Psoas muscle (tissue), 7 donors: ENCODE measurements at regions not wholly inside any gene's neighbourhood (a gene's known extent, or its start where the extent isn't known, plus 50 kb on each side); places are given as distances from the start of the nearest gene placed in this dataset.

ENCODE experiments used
- ATAC-seq, 4 donors: fragments of 200-7000 bp; cut with Tn5 transposase; one replicate each; pipeline ENCODE4 v1.9.1; 2020; ENCODE audit warnings: moderate library complexity in 3 of 4, mild to moderate bottlenecking in 2 of 4
- DNase-seq, 2 donors: peaks; one replicate each; pipeline ENCODE4 v3.0.0-alpha.2; 2020
- H3K27ac ChIP-seq: fragments of 200-600 bp; one replicate; pipeline ENCODE4 v1.8.0; 2022
- H3K27me3 ChIP-seq, 3 donors: fragments of 200-600 bp in 1 of 3; one replicate each; pipeline versions ENCODE4 v1.6.1 to v1.8.0; 2013 to 2022; ENCODE audit warnings: low read length in 2 of 3, mild to moderate bottlenecking in 2 of 3, moderate library complexity in 1 of 3; ENCODE audit not compliant: insufficient read depth in 3 of 3
- H3K36me3 ChIP-seq, 2 donors: fragments of 200-600 bp in 1 of 2; one replicate each; pipeline versions ENCODE4 v1.6.1 to v1.8.0; 2013 to 2022; ENCODE audit warnings: low read depth in 1 of 2, mild to moderate bottlenecking in 1 of 2, moderate library complexity in 1 of 2; ENCODE audit not compliant: insufficient read depth in 1 of 2
- H3K4me1 ChIP-seq: fragments of 200-600 bp; one replicate; pipeline ENCODE4 v1.8.0; 2022
- H3K4me3 ChIP-seq: fragments of 200-600 bp; one replicate; pipeline ENCODE4 v1.8.0; 2022; ENCODE audit warnings: mild to moderate bottlenecking
- H3K9me3 ChIP-seq: fragments of 200-600 bp; one replicate; pipeline ENCODE4 v1.8.0; 2022
- WGBS, 3 donors: extraction: QIAGEN DNeasy Blood & Tissue Kit; methylation state at CpG; one replicate each; pipeline versions ENCODE4 v1.1.6 to v1.1.7; 2013; 5-methylcytosine and 5-hydroxymethylcytosine counted together
- intact Hi-C, 2 donors: fragments of 100-400 bp; cut with DNase I; formaldehyde crosslinking; loops; one replicate each; pipeline versions ENCODE4 v1.11.0 to v1.14.2; 2022
- TF ChIP-seq, protein P1 (sequence below): fragments of 200-600 bp; IDR thresholded peaks from one replicate; pipeline ENCODE4 v1.8.0; 2022; ENCODE audit warnings: antibody characterized with exemption
- donor health status: healthy with polysubstance abuse.
- donor health status: DM: no; HTN: no; CAD: no; lungs with moderate emphysema.
- donor health status: Bipolar disorder and iron deficiency.
- donor health status: healthy.
- donor health status: DM: yes; HTN: yes; CAD: no.
- donor health status: DM: no; HTN: no; CAD: no.
- donor health status: DM: yes; HTN: yes; CAD: no.

DNA sequence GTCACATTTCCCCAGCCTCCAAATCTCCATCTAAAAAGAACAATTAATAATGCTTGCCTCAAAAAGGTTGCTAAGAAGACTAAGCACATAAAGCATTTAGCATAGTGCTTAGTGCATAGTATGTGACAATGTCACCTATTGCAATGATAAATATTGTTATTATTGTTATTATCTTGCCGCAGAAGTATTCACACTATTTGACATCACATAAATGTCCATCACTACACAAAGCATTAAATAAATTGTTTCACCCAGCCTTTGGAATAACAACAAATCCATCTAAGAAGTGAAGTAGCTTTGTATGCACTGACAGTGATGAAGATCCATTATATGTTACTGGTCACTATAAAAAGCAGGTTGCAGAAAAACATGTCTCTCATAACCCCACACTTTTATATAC, 2263.9 kb upstream of the WWC1 start:
- Histone ChIP-seq H3K27ac (no peak overlapping the region), H3K4me1 (no peaks in the 10 kb centered on the region), H3K36me3 (no peaks in the 10 kb centered on the region), H3K27me3 (no peaks in the 10 kb centered on the region), H3K9me3 (no peaks in the 10 kb centered on the region), H3K4me3 (no peak overlapping the region)
- intact Hi-C loops: no loop called here
- TF ChIP-seq, protein P1, sequence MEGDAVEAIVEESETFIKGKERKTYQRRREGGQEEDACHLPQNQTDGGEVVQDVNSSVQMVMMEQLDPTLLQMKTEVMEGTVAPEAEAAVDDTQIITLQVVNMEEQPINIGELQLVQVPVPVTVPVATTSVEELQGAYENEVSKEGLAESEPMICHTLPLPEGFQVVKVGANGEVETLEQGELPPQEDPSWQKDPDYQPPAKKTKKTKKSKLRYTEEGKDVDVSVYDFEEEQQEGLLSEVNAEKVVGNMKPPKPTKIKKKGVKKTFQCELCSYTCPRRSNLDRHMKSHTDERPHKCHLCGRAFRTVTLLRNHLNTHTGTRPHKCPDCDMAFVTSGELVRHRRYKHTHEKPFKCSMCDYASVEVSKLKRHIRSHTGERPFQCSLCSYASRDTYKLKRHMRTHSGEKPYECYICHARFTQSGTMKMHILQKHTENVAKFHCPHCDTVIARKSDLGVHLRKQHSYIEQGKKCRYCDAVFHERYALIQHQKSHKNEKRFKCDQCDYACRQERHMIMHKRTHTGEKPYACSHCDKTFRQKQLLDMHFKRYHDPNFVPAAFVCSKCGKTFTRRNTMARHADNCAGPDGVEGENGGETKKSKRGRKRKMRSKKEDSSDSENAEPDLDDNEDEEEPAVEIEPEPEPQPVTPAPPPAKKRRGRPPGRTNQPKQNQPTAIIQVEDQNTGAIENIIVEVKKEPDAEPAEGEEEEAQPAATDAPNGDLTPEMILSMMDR: no peak
- ATAC-seq: no peak
- DNase-seq: no peak
- WGBS, 3 donors: 89 to 97% (median 95%) methylated on average over 1 of the region's 1 CpG

DNA sequence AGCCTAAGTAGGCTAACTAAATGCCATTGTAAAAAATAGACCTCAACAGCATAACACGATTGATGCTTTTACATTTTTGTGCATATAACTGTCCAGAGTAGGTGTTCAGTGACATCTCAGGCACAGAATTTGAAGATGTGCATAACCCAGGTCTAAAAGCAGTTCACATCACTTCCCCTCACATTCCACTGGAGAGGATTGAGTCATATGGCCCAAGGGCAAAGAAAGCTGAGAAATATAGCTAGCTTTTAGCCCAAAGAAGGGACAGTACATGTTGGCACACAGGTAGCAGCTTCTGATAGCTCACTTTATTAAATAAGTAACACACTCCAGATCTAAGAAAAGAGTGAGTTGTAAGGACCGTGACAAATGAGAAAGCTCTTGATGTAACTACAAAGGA, 2259.5 kb upstream of the WWC1 start:
- WGBS, 3 donors: 82 to 90% (median 86%) methylated on average over 2 of the region's 2 CpGs

DNA sequence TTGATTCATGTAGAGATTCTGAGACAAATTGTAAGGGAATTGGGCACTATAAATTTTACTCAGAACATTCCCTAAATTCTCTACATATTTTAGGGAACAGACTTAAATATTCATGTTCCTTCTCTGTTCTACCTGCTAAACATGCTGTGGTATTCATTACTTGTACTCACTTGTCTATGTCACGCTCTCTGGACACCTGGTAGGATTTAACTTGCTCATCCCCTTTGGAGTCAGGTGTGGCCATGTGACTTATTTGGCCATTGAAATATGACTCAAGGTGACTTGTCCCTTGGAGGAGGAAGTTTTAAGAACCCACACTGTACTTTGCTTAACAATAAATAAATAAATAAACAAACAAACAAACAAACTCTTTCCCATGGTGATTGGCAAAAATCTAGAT, 2258.8 kb upstream of the WWC1 start:
- DNase-seq: no peak
- TF ChIP-seq, protein P1: no peak
- 79 to 87% (median 84%) methylated on average over 1 of the region's 1 CpG for WGBS, 3 donors
- Histone ChIP-seq H3K4me3 (no peak overlapping the region), H3K27ac (no peak overlapping the region), H3K36me3 (no peaks in the 10 kb centered on the region), H3K4me1 (no peaks in the 10 kb centered on the region), H3K27me3 (no peaks in the 10 kb centered on the region), H3K9me3 (no peaks in the 10 kb centered on the region)
- no peak for ATAC-seq
- intact Hi-C loops: no loop called here

More for the DNA sequence above, 2259.5 kb upstream of the WWC1 start:
- ATAC-seq: no peak
- Histone ChIP-seq H3K36me3 (no peaks in the 10 kb centered on the region), H3K27me3 (no peaks in the 10 kb centered on the region), H3K27ac (no peak overlapping the region), H3K4me3 (no peak overlapping the region), H3K4me1 (no peaks in the 10 kb centered on the region), H3K9me3 (no peaks in the 10 kb centered on the region)
- DNase-seq: no peak
- TF ChIP-seq, protein P1: no peak
- intact Hi-C loops: no loop called here

DNA sequence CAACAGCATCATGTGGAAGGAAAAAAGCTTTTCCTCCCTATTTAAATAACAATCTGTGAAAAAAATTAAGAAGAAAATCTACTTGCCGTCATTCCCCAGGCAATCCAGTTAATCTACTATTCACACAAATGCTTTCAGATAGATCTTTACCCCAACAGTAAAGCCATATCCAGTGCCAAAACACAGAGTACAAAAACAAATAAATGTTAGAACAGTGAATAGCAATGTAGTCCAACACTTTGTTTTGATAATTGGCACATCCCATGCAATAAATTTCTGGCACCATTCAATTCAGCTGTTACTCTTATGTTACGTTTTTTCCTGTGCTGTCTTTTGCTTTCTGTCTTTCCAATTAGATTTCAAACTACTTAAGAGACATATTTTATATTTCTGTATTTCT, 2245.5 kb upstream of the WWC1 start:
- TF ChIP-seq, protein P1: no peak
- H3K36me3 ChIP-seq: no peaks in the 10 kb centered on the region
- no peaks in the 10 kb centered on the region for H3K9me3 ChIP-seq
- DNase-seq (no peak), ATAC-seq (no peak)
- H3K27me3 ChIP-seq: no peaks in the 10 kb centered on the region
- intact Hi-C loops: no loop called here
- no peaks in the 10 kb centered on the region for H3K4me1 ChIP-seq
- no peak overlapping the region for H3K27ac ChIP-seq
- H3K4me3 ChIP-seq: no peak overlapping the region
- 20 to 42% (median 28%) methylated on average over 2 of the region's 2 CpGs for WGBS, 3 donors

DNA sequence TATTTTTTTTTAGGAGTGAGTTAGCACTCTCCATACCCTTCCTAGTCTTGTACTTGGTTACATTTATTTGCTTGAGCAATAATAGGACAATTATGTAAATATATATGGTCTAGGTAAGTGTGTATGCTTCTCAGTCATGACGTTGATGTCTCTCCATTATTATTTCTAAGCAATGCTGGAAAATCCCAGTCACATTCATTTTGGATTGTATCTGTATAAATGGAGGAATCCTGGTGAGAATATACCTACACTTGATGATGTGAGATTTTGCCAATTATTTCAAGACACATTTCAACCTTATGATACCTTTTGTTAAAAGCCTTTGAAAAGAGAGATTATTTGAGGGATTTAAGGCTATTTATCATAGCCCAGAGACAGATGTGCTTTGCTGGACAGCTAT, 2244.5 kb upstream of the WWC1 start:
- H3K36me3 ChIP-seq: no peaks in the 10 kb centered on the region
- no peak for ATAC-seq
- H3K27me3 ChIP-seq: no peaks in the 10 kb centered on the region
- intact Hi-C loops: no loop called here
- WGBS, 3 donors: 51 to 61% (median 57%) methylated on average over 1 of the region's 1 CpG
- H3K9me3 ChIP-seq: no peaks in the 10 kb centered on the region
- H3K4me3 ChIP-seq: no peak overlapping the region
- TF ChIP-seq, protein P1: no peak
- H3K27ac ChIP-seq: no peak overlapping the region
- no peak for DNase-seq
- no peaks in the 10 kb centered on the region for H3K4me1 ChIP-seq
